Erythroblast (primary cell): ENCODE measurements at regions not wholly inside any gene's neighbourhood (a gene's known extent, or its start where the extent isn't known, plus 50 kb on each side); places are given as distances from the start of the nearest gene placed in this dataset.

Experiments used
- GATA1 ChIP-seq: IDR thresholded peaks from 2 replicates; pipeline ENCODE4 v1.6.1; 2011; ENCODE audit warnings: low read depth, mild to moderate bottlenecking, control low read depth, low read length, moderate library complexity
- POLR2A ChIP-seq: IDR thresholded peaks from 2 replicates; pipeline ENCODE4 v1.6.1; 2011; ENCODE audit warnings: mild to moderate bottlenecking, low read length

DNA sequence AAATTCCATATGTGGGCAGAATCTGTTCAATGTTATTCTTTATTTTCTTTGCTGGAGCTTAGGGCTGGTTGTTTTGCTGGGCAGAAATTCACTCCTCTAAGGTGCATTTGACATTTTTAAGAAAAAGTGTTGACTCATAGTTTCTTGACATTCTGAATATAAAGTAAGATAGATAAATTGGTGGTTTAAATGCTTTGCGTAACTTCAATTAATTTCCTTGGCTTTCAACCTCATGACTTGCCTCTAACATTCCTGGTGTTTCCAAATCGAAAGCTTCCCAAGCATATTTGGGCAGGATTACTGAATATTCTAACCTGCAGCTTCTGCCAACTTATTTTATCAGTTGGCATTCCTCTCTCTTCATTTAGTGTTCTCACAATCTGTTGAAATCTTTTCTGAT, 718.7 kb upstream of the ADGRB3 start:
- no peak for TF ChIP-seq POLR2A
- TF ChIP-seq GATA1, result no peak
